ENCODE measurements at regions not wholly inside any gene's neighbourhood (a gene's known extent, or its start where the extent isn't known, plus 50 kb on each side); places are given as distances from the start of the nearest gene placed in this dataset.
A peak's percentile ranks its signal among the peaks of the same experiment; 100 is the strongest.

- peak; percentile 62 to 63 for DNase-seq
Measured at GRCh38 chr6:14711056-14711703, 534.7 kb upstream of the JARID2 start.

GRCh38 chr6:14711704-14712379, 534.0 kb upstream of the JARID2 start:
- no peak for DNase-seq

DNA sequence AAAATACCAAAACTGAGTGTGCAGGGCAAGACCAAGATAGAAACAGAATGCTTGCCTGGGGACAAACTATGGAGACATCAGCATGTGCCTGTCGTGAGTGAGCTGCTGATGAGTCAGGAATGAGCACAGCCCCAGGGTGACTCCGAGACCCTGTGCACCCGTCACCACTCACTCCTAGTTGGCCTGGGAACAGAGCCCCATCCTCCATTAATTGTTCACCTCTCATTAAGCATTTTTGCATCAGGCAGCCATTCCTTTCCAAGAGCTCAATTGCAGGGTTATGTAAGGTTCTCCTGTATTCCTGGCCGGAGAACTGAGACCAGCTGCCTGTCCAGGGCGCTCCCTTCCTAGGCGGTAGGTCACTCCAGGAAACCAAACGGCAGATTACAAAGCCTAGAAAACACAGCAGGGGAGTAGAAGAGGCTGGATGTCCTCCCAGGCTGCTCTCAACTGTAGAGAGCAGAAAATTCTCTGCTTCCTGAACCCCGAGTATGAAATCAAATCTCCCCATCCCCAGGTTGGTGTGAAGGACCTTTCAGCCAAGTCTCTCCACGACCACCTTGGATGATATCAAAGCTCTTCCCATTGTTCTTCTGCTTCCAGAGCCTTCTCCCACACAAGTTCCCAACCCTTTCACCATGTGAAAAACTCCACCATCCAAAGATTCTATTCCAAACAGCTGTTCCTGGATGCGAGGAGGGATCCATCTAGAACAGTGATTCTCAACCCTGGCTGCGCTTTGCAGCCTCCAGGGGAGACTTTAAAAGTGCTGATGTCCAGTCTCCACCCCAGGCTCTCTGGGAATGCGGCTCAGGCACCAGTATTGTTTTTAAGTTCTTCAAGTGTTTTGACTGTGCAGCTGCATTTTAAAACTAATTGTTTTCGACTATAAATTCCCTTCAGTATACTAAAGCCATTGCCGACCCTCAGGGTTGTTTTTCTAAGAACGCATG, 532.6 kb upstream of the JARID2 start:
- no peak for DNase-seq

- DNase-seq, result no peak
Measured at GRCh38 chr6:14713966-14714631, 531.8 kb upstream of the JARID2 start.

GRCh38 chr6:14715076-14715475, 530.8 kb upstream of the JARID2 start:
- no peak for DNase-seq

- no peak for DNase-seq
Measured at GRCh38 chr6:14716499-14717146, 529.2 kb upstream of the JARID2 start.

GRCh38 chr6:14717307-14717706, 528.6 kb upstream of the JARID2 start:
- no peak for DNase-seq

GRCh38 chr6:14718861-14719260, 527.0 kb upstream of the JARID2 start:
- DNase-seq, result no peak

- no peak for DNase-seq
Measured at GRCh38 chr6:14719270-14719669, 526.6 kb upstream of the JARID2 start.

- no peak for DNase-seq
Measured at GRCh38 chr6:14720411-14721102, 525.3 kb upstream of the JARID2 start.

GRCh38 chr6:14721103-14721758, 524.6 kb upstream of the JARID2 start:
- DNase-seq, result no peak

GRCh38 chr6:14722001-14722562, 523.8 kb upstream of the JARID2 start:
- no peak for DNase-seq

DNA sequence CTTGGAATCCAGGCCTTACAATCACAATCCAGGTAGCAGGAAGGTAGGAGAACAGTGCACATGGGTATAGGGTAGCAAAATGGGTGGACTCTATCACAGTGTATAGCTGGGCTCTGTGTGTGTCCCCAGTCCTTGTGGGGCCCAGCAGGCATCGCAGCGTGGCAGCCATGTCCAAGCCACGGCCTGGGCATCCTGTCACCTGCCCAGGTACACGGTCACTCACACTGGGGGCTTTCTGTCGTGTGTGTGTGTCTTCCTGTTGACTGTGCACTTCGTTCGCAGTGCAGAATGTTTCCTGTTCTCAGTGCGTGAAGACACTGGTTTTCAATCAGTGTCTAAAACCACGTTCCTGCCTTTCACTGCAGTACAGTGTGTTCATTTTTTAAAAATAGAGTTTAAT, 523.2 kb upstream of the JARID2 start:
- DNase-seq, result no peak

- no peak for DNase-seq
Measured at GRCh38 chr6:14723535-14724086, 522.3 kb upstream of the JARID2 start.

DNA sequence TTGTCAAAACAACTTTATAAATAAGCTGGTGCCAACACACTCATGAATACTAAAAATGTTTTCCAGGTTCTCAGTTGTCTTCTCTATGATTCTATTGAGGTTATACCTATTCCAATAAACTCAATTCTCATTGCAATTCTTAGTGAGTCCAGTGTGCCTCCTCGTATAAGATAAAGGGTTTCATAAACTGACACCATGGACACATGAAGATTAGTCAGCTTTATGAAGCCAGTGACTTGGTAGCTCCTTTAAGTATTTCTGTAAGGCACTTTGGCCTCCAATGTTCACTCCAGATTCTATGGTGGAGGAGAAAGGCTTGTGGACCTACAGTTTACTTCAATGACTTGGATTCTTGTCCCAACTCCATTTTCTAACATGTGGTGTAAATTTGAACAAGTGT, 521.3 kb upstream of the JARID2 start:
- no peak for DNase-seq

- DNase-seq, result no peak
Measured at GRCh38 chr6:14726816-14727493, 518.9 kb upstream of the JARID2 start.

DNA sequence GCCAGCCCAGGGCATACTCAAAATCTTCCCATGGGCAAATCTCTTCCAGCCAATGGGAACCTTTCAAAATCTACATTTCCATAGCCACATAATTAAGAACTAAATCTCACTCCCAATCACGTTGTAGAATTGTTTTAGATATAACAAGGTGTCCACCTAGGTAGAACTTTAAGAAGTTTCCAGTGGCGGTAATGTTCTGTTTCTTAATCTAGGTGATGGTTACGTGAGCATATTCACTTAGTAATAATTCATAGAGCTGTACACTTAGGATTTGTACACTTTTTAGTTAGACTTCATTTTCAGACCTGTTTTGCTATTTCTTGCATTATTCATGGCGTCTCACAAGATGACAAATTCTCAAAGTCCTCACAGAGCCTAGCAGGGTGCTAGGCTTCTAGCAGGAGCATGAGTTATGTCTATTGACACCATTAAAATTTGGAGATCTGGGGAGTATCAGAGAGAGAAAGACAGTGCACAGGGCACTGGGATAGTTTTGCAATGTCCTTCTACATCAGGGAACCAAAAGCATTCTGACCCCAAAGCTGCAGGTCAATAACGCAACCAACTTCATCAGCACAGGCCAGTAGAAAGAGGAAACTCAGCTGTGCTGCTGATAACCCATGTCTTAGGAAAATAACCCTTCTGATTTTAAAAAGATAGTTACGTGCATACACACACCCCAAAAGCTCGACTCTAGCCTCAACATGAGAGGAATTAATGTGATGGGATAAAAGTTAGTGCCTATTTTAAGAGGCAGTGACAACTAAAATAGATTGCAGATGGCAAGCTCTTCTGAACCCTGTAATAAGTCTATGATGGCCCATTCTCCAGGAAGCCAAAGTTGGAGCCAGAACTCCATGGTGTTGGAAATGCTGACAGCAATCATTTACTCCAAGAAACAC, 518.1 kb upstream of the JARID2 start:
- DNase-seq, result no peak

- DNase-seq, result no peak
Measured at GRCh38 chr6:14728396-14729024, 517.4 kb upstream of the JARID2 start.

Measured in stimulated activated CD4-positive, alpha-beta T cell treated with anti-CD3 and anti-CD28 coated beads, Interleukin-2, amount 100 ng/mL, for 48 hours (primary cell).